Heart left ventricle (tissue), 13 donors: ENCODE measurements at regions not wholly inside any gene's neighbourhood (a gene's known extent, or its start where the extent isn't known, plus 50 kb on each side); places are given as distances from the start of the nearest gene placed in this dataset.

ENCODE experiments used
- CTCF ChIP-seq, 12 donors: fragments of 200-600 bp; sonication (generic) in 4 of 12; IDR thresholded peaks; one replicate each; pipeline versions ENCODE4 v1.5.0 to v1.8.0; 2018 to 2022; ENCODE audit warnings: antibody characterized with exemption in 12 of 12, mild to moderate bottlenecking in 5 of 12
- POLR2A ChIP-seq, 2 donors: fragments of 450-650 bp; IDR thresholded peaks; one replicate each; pipeline ENCODE4 v1.6.1; 2017; ENCODE audit warnings: antibody characterized with exemption in 2 of 2, mild to moderate bottlenecking in 2 of 2, moderate library complexity in 2 of 2
- donor health status: ischemic (EF 13 %, LVEDD 7.1; RV severe dilation, severe dysfunction).
- donor health status: DM: no; HTN: yes; CAD: no.
- donor health status: DM: no; HTN: no; CAD: no.
- donor health status: ischemic (EF 25% LVEDD 6.9; RV normal size, moderate dysfunction).
- donor health status: ischemic (EF 25% LVEDD 5.7; RV mildly dilated, moderate dysfunction).
- donor health status: ischemic (EF 35%, LVEDD 5.7; RV mildly dilated, moderate dysfunction).
- donor health status: nonischemic (EF 11% LVEDD 7.7; RV severe dilation, severe dysfunction).
- donor health status: DM: yes; HTN: yes; CAD: no.
- donor health status: PGD.
- donor health status: ischemic (EF 29% LVEDD 5.4; RV normal size, mild dysfunction).
- donor health status: nonischemic (EF 23%, LVEDD 6.1; RV moderate dilation, normal function).

- no peak for TF ChIP-seq CTCF (IDR thresholded peaks at IDR 0.05)
- TF ChIP-seq POLR2A (IDR thresholded peaks at IDR 0.05), result no peak
Measured at GRCh38 chrY:7961811-7962210, 1050.3 kb upstream of the AMELY start.
